AG04450 (cell line): ENCODE measurements at regions not wholly inside any gene's neighbourhood (a gene's known extent, or its start where the extent isn't known, plus 50 kb on each side); places are given as distances from the start of the nearest gene placed in this dataset.

Source experiments
- CTCF ChIA-PET: fragments of 300-600, 350-600 bp; formaldehyde crosslinking; extraction: SDS; loops from one replicate; lab custom pipeline; 2022; ENCODE audit warnings: antibody characterized with exemption, inconsistent platforms; lab: Charles Lee
- POLR2A ChIA-PET: fragments of 350-600 bp; formaldehyde crosslinking; extraction: SDS; loops from one replicate; lab custom pipeline; 2021; ENCODE audit warnings: antibody characterized with exemption, inconsistent platforms; lab: Yijun Ruan, JAX
- DNase-seq: peaks from one replicate; pipeline ENCODE4 v3.0.0-alpha.2; 2011; ENCODE audit warnings: low read depth, low spot score
- H3K27ac ChIP-seq: one replicate; pipeline ENCODE4 v1.5.1; 2012; ENCODE audit warnings: low read depth, low read length, control low read depth
- H3K27me3 ChIP-seq: one replicate; pipeline ENCODE4 v1.6.0; 2012; ENCODE audit warnings: low read length; ENCODE audit not compliant: control insufficient read depth, insufficient read depth
- H3K4me3 ChIP-seq: 2 replicates; pipeline ENCODE4 v1.5.1; 2011; ENCODE audit warnings: mild to moderate bottlenecking, low read depth, low read length, control low read depth
- H3K9me3 ChIP-seq: 2 replicates; pipeline ENCODE4 v1.5.1; 2012; ENCODE audit warnings: low read length; ENCODE audit not compliant: control insufficient read depth, insufficient read depth
- CTCF ChIP-seq: IDR thresholded peaks from 2 replicates; pipeline ENCODE4 v1.5.1; 2011; ENCODE audit warnings: low read depth, low read length, control low read depth, inconsistent platforms

- no peaks in the 10 kb centered on the region for H3K27me3 ChIP-seq
- CTCF ChIA-PET, result no interaction called here
- no peak overlapping the region for H3K27ac ChIP-seq
- H3K4me3 ChIP-seq, result no peak overlapping the region
- H3K9me3 ChIP-seq, result peaks cover 67% of the 10 kb centered on the region
- POLR2A ChIA-PET, result no interaction called here
- no peak for DNase-seq
- no peak for TF ChIP-seq CTCF
Observed at GRCh38 chr2:16032282-16033031, 92.1 kb downstream of the MYCN start.

DNA sequence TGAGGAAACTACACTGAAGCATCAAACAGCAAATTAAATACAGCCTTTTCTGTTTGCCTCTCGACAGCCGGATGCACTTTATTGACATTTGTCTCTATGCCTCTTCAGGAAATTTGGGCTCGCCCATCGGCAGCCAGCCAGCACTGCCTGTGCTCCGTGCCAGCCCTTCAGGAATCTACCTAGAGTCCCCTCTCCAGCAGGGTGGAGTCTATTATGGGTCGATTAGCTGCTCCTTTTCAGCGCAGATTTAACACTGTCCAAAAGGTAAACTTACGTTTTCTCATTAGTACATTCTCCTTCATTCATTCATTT lies 91.5 kb downstream of the MYCN start:
- POLR2A ChIA-PET, result no interaction called here
- Histone ChIP-seq H3K27ac (no peak overlapping the region), H3K9me3 (peaks cover 65% of the 10 kb centered on the region), H3K4me3 (no peak overlapping the region), H3K27me3 (no peaks in the 10 kb centered on the region)
- DNase-seq, result no peak
- TF ChIP-seq CTCF, result no peak
- CTCF ChIA-PET, result no interaction called here

DNA sequence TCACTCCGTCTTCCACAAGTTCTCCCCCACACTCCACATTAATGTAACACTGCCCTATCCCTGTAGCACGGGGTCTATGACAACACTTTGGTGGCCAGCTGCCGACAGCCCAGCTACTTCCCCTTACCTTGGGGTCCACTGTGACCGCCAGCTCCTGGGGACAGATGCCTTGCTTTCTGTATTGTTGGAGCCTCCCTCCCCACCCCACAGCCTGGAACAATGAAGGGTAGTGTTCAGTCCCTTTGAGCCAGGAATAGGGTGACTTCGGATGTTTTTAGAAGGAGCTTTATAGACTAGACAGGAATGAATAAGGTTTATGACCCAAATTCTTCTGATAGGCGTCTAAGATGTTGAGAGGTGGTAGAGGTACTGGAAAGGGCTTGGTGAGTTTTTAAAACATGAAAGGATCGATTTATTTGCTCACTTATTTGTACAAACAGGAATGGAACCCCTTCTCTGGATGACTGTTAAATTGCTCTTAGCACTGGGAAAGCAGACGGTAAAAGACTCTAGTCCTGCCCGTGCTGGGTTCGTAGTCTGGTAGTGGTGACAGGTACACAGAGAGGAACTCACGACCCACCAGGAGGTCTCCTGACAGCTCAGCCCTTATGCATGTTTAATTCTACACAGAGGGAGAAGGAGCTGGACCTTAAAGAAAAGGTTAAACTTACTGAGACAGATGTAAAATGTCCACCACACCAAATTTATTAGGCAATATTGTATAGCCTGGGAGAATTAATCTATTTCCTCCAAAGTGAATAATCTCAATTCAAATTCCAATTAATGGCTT lies 90.9 kb downstream of the MYCN start:
- Histone ChIP-seq H3K27ac (no peak overlapping the region), H3K9me3 (peaks cover 66% of the 10 kb centered on the region), H3K27me3 (no peaks in the 10 kb centered on the region), H3K4me3 (no peak overlapping the region)
- no peak for DNase-seq
- POLR2A ChIA-PET, result no interaction called here
- CTCF ChIA-PET, result no interaction called here
- no peak for TF ChIP-seq CTCF

- TF ChIP-seq CTCF, result no peak
- POLR2A ChIA-PET, result no interaction called here
- DNase-seq, result no peak
- CTCF ChIA-PET, result no interaction called here
- Histone ChIP-seq H3K27ac (no peak overlapping the region), H3K27me3 (no peaks in the 10 kb centered on the region), H3K4me3 (no peak overlapping the region), H3K9me3 (peaks cover 68% of the 10 kb centered on the region)
Observed at GRCh38 chr2:16030206-16031057, 90.1 kb downstream of the MYCN start.
